SK-N-SH (cell line): ENCODE measurements at regions not wholly inside any gene's neighbourhood (a gene's known extent, or its start where the extent isn't known, plus 50 kb on each side); places are given as distances from the start of the nearest gene placed in this dataset.

Experiments
- CTCF ChIA-PET: fragments of 300-600, 350-600 bp; formaldehyde crosslinking; extraction: SDS; loops from one replicate; lab custom pipeline; 2021; lab: Yijun Ruan, JAX
- POLR2A ChIA-PET: fragments of 350-600 bp; sonication (Branson Sonifier 250); formaldehyde crosslinking; extraction: SDS; loops from one replicate; lab custom pipeline; 2020; ENCODE audit warnings: antibody characterized with exemption, inconsistent platforms; lab: Yijun Ruan, JAX
- DNase-seq: peaks from one replicate; pipeline ENCODE4 v3.0.0; 2012
- H2AFZ ChIP-seq: fragments of 200-600 bp; sonication (generic); 2 replicates; pipeline ENCODE4 v1.8.1; 2016; ENCODE audit warnings: antibody characterized with exemption, mild to moderate bottlenecking, low read depth
- H3F3A ChIP-seq: fragments of 200-600 bp; sonication (generic); replicated peaks from 2 replicates; pipeline ENCODE3; 2016; ENCODE audit warnings: antibody characterized with exemption, mild to moderate bottlenecking; ENCODE audit not compliant: insufficient read depth
- H3K27ac ChIP-seq, 2 experiments: fragments of 200-500 bp in 1 of 2; fragments of 200-600 bp in 1 of 2; sonication (Bioruptor generic) in 1 of 2; sonication (generic), shearing (Covaris generic) in 1 of 2; 2 replicates each; pipeline versions ENCODE4 v1.5.1 to v1.6.1; 2014 to 2016; ENCODE audit warnings: low read depth in 2 of 2, inconsistent platforms in 1 of 2, low read length in 1 of 2, mild to moderate bottlenecking in 1 of 2, mixed read lengths in 1 of 2
- H3K27me3 ChIP-seq: fragments of 200-600 bp; sonication (generic), shearing (Covaris generic); 2 replicates; pipeline ENCODE4 v1.6.1; 2016; ENCODE audit warnings: mixed run types; ENCODE audit not compliant: insufficient read depth
- H3K36me3 ChIP-seq, 2 experiments: fragments of 200-500 bp in 1 of 2; fragments of 200-600 bp in 1 of 2; sonication (Bioruptor generic) in 1 of 2; sonication (generic) in 1 of 2; replicated peaks in 1 of 2; 2 replicates each; pipeline versions ENCODE3 to v1.5.1; 2014 to 2016; ENCODE audit warnings: low read length in 1 of 2, mild to moderate bottlenecking in 1 of 2; ENCODE audit not compliant: insufficient read depth in 2 of 2, control insufficient read depth in 1 of 2
- H3K4me1 ChIP-seq, 2 experiments: fragments of 200-500 bp in 1 of 2; fragments of 200-600 bp in 1 of 2; sonication (Bioruptor generic) in 1 of 2; sonication (generic), shearing (Covaris generic) in 1 of 2; 2 replicates each; pipeline versions ENCODE4 v1.5.1 to v1.6.1; 2014 to 2016; ENCODE audit warnings: low read depth in 1 of 2, low read length in 1 of 2, mixed run types in 1 of 2; ENCODE audit not compliant: insufficient read depth in 2 of 2, control insufficient read depth in 1 of 2
- H3K4me2 ChIP-seq: fragments of 200-600 bp; sonication (generic), shearing (Covaris generic); 2 replicates; pipeline ENCODE4 v1.6.1; 2017; ENCODE audit warnings: mixed run types
- H3K4me3 ChIP-seq, 2 experiments: fragments of 200-500 bp in 1 of 2; fragments of 200-600 bp in 1 of 2; sonication (Bioruptor generic) in 1 of 2; sonication (generic), shearing (Covaris generic) in 1 of 2; 2 replicates each; pipeline versions ENCODE4 v1.5.1 to v1.8.1; 2014 to 2016; ENCODE audit warnings: low read depth in 2 of 2, inconsistent platforms in 1 of 2, low read length in 1 of 2, mild to moderate bottlenecking in 1 of 2, mixed read lengths in 1 of 2, moderate library complexity in 1 of 2
- H3K79me2 ChIP-seq: fragments of 200-600 bp; sonication (generic); 2 replicates; pipeline ENCODE4 v1.8.1; 2017; ENCODE audit warnings: mild to moderate bottlenecking; ENCODE audit not compliant: insufficient read depth
- H3K9ac ChIP-seq: fragments of 200-600 bp; sonication (generic); 2 replicates; pipeline ENCODE4 v1.6.1; 2017; ENCODE audit warnings: mixed run types
- H3K9me2 ChIP-seq: fragments of 200-600 bp; sonication (generic); 2 replicates; pipeline ENCODE4 v1.6.1; 2017; ENCODE audit warnings: mixed run types
- H3K9me3 ChIP-seq: fragments of 200-600 bp; sonication (generic); 2 replicates; pipeline ENCODE4 v1.6.1; 2017; ENCODE audit warnings: mixed run types, mild to moderate bottlenecking, moderate library complexity
- H4K20me1 ChIP-seq: fragments of 200-600 bp; sonication (generic); 2 replicates; pipeline ENCODE4 v1.6.1; 2017; ENCODE audit warnings: mild to moderate bottlenecking, mixed run types; ENCODE audit not compliant: insufficient read depth
- CTCF ChIP-seq: fragments of 200-600 bp; sonication (generic); IDR thresholded peaks from 2 replicates; pipeline ENCODE4 v1.6.1; 2017; ENCODE audit warnings: antibody characterized with exemption, mild to moderate bottlenecking, moderate library complexity
- EZH2phosphoT487 ChIP-seq: fragments of 200-600 bp; sonication (generic); IDR thresholded peaks from 2 replicates; pipeline ENCODE4 v1.6.1; 2017; ENCODE audit warnings: low read depth, mixed run types, mild to moderate bottlenecking, antibody characterized with exemption, moderate library complexity, borderline replicate concordance
- FOSL2 ChIP-seq: IDR thresholded peaks from 2 replicates; pipeline ENCODE4 v1.4.0; 2012; ENCODE audit warnings: low read depth, mild to moderate bottlenecking, moderate library complexity, borderline replicate concordance
- GABPA ChIP-seq: IDR thresholded peaks from 2 replicates; pipeline ENCODE4 v1.4.0; 2012; ENCODE audit warnings: low read depth, mild to moderate bottlenecking
- MEF2A ChIP-seq: IDR thresholded peaks from 2 replicates; pipeline ENCODE4 v1.4.0; 2012; ENCODE audit warnings: low read depth, borderline replicate concordance
- NFIC ChIP-seq: IDR thresholded peaks from 2 replicates; pipeline ENCODE4 v1.4.0; 2012; ENCODE audit warnings: borderline replicate concordance
- NRF1 ChIP-seq: IDR thresholded peaks from 2 replicates; pipeline ENCODE4 v1.6.1; 2012; ENCODE audit warnings: low read depth, mild to moderate bottlenecking, low read length
- PBX3 ChIP-seq: IDR thresholded peaks from 2 replicates; pipeline ENCODE4; 2012
- POLR2AphosphoS5 ChIP-seq: IDR thresholded peaks from 2 replicates; pipeline ENCODE4 v1.6.1; 2012; ENCODE audit warnings: low read depth, low read length
- RXRA ChIP-seq: IDR thresholded peaks from 2 replicates; pipeline ENCODE4 v1.4.0; 2012; ENCODE audit warnings: low read depth, mild to moderate bottlenecking, borderline replicate concordance
- SIN3A ChIP-seq: IDR thresholded peaks from 2 replicates; pipeline ENCODE4 v1.6.1; 2012; ENCODE audit warnings: low read depth, mild to moderate bottlenecking, low read length, moderate library complexity, borderline replicate concordance
- SMC3 ChIP-seq: IDR thresholded peaks from 2 replicates; pipeline ENCODE4 v1.6.1; 2012; ENCODE audit warnings: low read depth, low read length, improper control_type of control experiment
- TAF1 ChIP-seq: IDR thresholded peaks from 2 replicates; pipeline ENCODE4 v1.6.1; 2012; ENCODE audit warnings: low read depth, mild to moderate bottlenecking, low read length, moderate library complexity, borderline replicate concordance
- TCF12 ChIP-seq: IDR thresholded peaks from 2 replicates; pipeline ENCODE4 v1.4.0; 2012
- USF2 ChIP-seq: fragments of 150-350 bp; IDR thresholded peaks from 2 replicates; pipeline ENCODE4 v1.6.1; 2017; ENCODE audit warnings: antibody characterized with exemption, low read length, low read depth, borderline replicate concordance
- YY1 ChIP-seq: IDR thresholded peaks from 2 replicates; pipeline ENCODE4 v1.4.0; 2012; ENCODE audit warnings: low read depth, mild to moderate bottlenecking
- ZBTB33 ChIP-seq: IDR thresholded peaks from 2 replicates; pipeline ENCODE4 v1.4.0; 2012; ENCODE audit warnings: low read depth, borderline replicate concordance
- WGBS: methylation state at CpG from one replicate; pipeline ENCODE4 v1.1.6; 2017; ENCODE audit warnings: low lambda C conversion rate; 5-methylcytosine and 5-hydroxymethylcytosine counted together

- 12% methylated on average over 2 of the region's 2 CpGs for WGBS
- POLR2A ChIA-PET, result no interaction called here
Measured at GRCh38 chr4:163808011-163808410, 313.5 kb downstream of the TMA16 start.

GRCh38 chr4:163810755-163811154 lies 316.3 kb downstream of the TMA16 start:
- Histone ChIP-seq H3K79me2 (no peaks in the 10 kb centered on the region), H3K27ac (no peak overlapping the region), H3K4me3 (no peak overlapping the region; a peak in 1 of 4 replicates), H3K9me2 (no peaks in the 10 kb centered on the region), H3K9ac (no peak overlapping the region), H3K27me3 (no peaks in the 10 kb centered on the region), H3F3A (no peaks in the 10 kb centered on the region), H3K4me1 (no peaks in the 10 kb centered on the region), H3K36me3 (no peaks in the 10 kb centered on the region), H2AFZ (no peak overlapping the region), H3K9me3 (no peaks in the 10 kb centered on the region), H4K20me1 (no peaks in the 10 kb centered on the region), H3K4me2 (no peak overlapping the region)
- 2% methylated on average over 3 of the region's 3 CpGs for WGBS
- CTCF ChIA-PET, result interaction anchor here (0.6 kb wide), 1 partner anchor 47 kb away, joined by 3 read pairs; no protein-coding TSS in a partner anchor
- DNase-seq, result no peak
- POLR2A ChIA-PET, result no interaction called here
- TF ChIP-seq CTCF, result no peak
- TF ChIP-seq POLR2AphosphoS5, result no peak
- TF ChIP-seq SIN3A, result no peak
- TF ChIP-seq RXRA, result no peak
- no peak for TF ChIP-seq GABPA
- TF ChIP-seq USF2, result no peak
- no peak for TF ChIP-seq TCF12
- TF ChIP-seq MEF2A, result no peak
- TF ChIP-seq TAF1, result no peak
- no peak for TF ChIP-seq PBX3
- TF ChIP-seq ZBTB33, result no peak
- TF ChIP-seq EZH2phosphoT487, result no peak
- TF ChIP-seq YY1, result no peak
- TF ChIP-seq SMC3, result no peak

More at GRCh38 chr4:163808011-163808410, 313.5 kb downstream of the TMA16 start:
- Histone ChIP-seq H3K9me3 (no peaks in the 10 kb centered on the region), H3K9ac (no peak overlapping the region), H3K4me1 (no peaks in the 10 kb centered on the region), H2AFZ (no peak overlapping the region), H3K36me3 (no peaks in the 10 kb centered on the region), H3F3A (no peaks in the 10 kb centered on the region), H3K4me2 (no peak overlapping the region), H3K9me2 (no peaks in the 10 kb centered on the region), H3K27ac (no peak overlapping the region), H4K20me1 (no peaks in the 10 kb centered on the region), H3K4me3 (no peak overlapping the region), H3K27me3 (no peaks in the 10 kb centered on the region), H3K79me2 (no peaks in the 10 kb centered on the region)
- DNase-seq, result no peak
- CTCF ChIA-PET, result no interaction called here
- TF ChIP-seq CTCF, result no peak
- TF ChIP-seq MEF2A, result no peak
- no peak for TF ChIP-seq NFIC
- no peak for TF ChIP-seq NRF1
- no peak for TF ChIP-seq FOSL2
- TF ChIP-seq TAF1, result no peak
- TF ChIP-seq, all 33 proteins: peak for 0
